MM.1S (cell line): ENCODE measurements at regions not wholly inside any gene's neighbourhood (a gene's known extent, or its start where the extent isn't known, plus 50 kb on each side); places are given as distances from the start of the nearest gene placed in this dataset.

Source experiments
- EZH2 ChIP-seq: fragments of 300-600 bp; sonication (generic); optimal IDR thresholded peaks from 2 replicates; pipeline ENCODE3; 2017; ENCODE audit warnings: low read depth, mild to moderate bottlenecking, antibody characterized with exemption, low read length, mixed read lengths
- EZH2phosphoT487 ChIP-seq: fragments of 300-600 bp; sonication (generic); IDR thresholded peaks from 2 replicates; pipeline ENCODE4 v1.6.1; 2018; ENCODE audit warnings: antibody characterized with exemption, low read length
- TF ChIP-seq, protein P1 (sequence below): fragments of 300-600 bp; sonication (generic); IDR thresholded peaks from 2 replicates; pipeline ENCODE4 v1.5.1; 2016; ENCODE audit warnings: antibody characterized with exemption, low read length, mixed read lengths

DNA sequence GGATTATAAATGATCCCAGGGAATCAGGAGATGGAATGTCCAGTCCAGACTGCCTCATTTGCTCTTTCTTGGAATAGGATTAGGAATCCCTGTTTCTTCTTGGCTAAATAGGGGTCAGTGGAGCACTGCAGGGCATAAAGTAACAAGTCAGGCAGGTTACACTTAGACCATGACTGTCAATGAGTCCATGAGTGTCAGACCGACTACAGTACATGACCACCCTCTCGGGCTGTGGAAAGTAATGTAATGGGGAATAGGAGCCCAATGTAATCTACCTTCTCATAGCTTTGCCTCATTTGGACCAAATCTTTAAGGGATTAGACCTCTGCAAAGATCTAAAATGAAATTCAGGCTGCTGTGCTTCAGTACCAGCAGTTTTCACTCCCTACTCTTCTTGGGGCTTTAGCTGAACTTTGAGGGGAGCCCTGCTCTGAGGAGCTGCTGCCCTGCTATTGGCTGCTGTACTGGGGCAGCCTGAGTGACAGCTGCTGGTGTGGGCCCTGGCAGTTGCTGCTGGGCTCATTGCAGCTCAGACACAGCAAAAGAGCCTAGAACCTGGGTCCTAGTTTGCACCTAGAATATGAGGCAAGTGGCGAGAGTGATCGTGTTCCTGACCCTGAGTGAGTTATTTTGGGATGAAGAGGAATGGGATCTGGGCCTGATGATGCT lies 62.2 kb upstream of the OR4E1 start:
- TF ChIP-seq, protein P1, sequence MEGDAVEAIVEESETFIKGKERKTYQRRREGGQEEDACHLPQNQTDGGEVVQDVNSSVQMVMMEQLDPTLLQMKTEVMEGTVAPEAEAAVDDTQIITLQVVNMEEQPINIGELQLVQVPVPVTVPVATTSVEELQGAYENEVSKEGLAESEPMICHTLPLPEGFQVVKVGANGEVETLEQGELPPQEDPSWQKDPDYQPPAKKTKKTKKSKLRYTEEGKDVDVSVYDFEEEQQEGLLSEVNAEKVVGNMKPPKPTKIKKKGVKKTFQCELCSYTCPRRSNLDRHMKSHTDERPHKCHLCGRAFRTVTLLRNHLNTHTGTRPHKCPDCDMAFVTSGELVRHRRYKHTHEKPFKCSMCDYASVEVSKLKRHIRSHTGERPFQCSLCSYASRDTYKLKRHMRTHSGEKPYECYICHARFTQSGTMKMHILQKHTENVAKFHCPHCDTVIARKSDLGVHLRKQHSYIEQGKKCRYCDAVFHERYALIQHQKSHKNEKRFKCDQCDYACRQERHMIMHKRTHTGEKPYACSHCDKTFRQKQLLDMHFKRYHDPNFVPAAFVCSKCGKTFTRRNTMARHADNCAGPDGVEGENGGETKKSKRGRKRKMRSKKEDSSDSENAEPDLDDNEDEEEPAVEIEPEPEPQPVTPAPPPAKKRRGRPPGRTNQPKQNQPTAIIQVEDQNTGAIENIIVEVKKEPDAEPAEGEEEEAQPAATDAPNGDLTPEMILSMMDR, result no peak
- no peak for TF ChIP-seq EZH2
- TF ChIP-seq EZH2phosphoT487, result no peak
